Caco-2 (cell line): ENCODE measurements at regions not wholly inside any gene's neighbourhood (a gene's known extent, or its start where the extent isn't known, plus 50 kb on each side); places are given as distances from the start of the nearest gene placed in this dataset.
"Not testable (repeated sequence)": the region's sequence is repeated elsewhere in the genome, so short reads cannot be mapped to it uniquely, and the experiment has no call there.

ENCODE experiments used
- BruUV-seq: library from RNA; stranded (reverse); fragments of 400-500 nt; replicated peaks from 2 replicates; lab custom pipeline; 2021; lab: Mats Ljungman, UMichigan
- CTCF ChIA-PET: fragments of 300-600 bp; sonication (Branson Sonifier 250); formaldehyde crosslinking; loops from one replicate; lab custom pipeline; 2022; ENCODE audit warnings: antibody characterized with exemption; lab: Charles Lee
- POLR2A ChIA-PET: fragments of 300-600 bp; sonication (Branson Sonifier 250); formaldehyde crosslinking; loops from one replicate; lab custom pipeline; 2022; ENCODE audit warnings: antibody characterized with exemption; lab: Charles Lee
- DNase-seq, 2 experiments: peaks; one replicate each; pipeline versions ENCODE4 v3.0.0 to v3.0.0-alpha.2; 2020 to 2022
- H3K27me3 ChIP-seq: replicated peaks from 2 replicates; pipeline ENCODE4 v1.6.0; 2011; ENCODE audit warnings: low read length; ENCODE audit not compliant: control insufficient read depth, insufficient read depth
- H3K36me3 ChIP-seq: 2 replicates; pipeline ENCODE4 v1.5.1; 2011; ENCODE audit warnings: low read length; ENCODE audit not compliant: control insufficient read depth, insufficient read depth
- H3K4me1 ChIP-seq: fragments of 250-450 bp; sonication (Bioruptor Pico); 2 replicates; pipeline ENCODE4 v1.5.1; 2020; ENCODE audit warnings: mild to moderate bottlenecking
- H3K4me3 ChIP-seq: 2 replicates; pipeline ENCODE4 v1.5.1; 2011; ENCODE audit warnings: low read depth, mild to moderate bottlenecking, control low read depth, low read length
- H3K9me3 ChIP-seq: fragments of 250-450 bp; sonication (Bioruptor Pico); 2 replicates; pipeline ENCODE4 v1.5.1; 2020; ENCODE audit warnings: mild to moderate bottlenecking, moderate library complexity
- H3K27ac Mint-ChIP-seq: one replicate; pipeline ENCODE4 v1.8.0; 2022; ENCODE audit warnings: mixed read lengths; ENCODE audit not compliant: unreplicated experiment
- H3K27me3 Mint-ChIP-seq: one replicate; pipeline ENCODE4 v1.8.0; 2022; ENCODE audit warnings: mixed read lengths; ENCODE audit not compliant: insufficient read depth, unreplicated experiment
- H3K36me3 Mint-ChIP-seq: one replicate; pipeline ENCODE4 v1.8.0; 2022; ENCODE audit warnings: mild to moderate bottlenecking, mixed read lengths; ENCODE audit not compliant: insufficient read depth, unreplicated experiment
- H3K4me1 Mint-ChIP-seq: one replicate; pipeline ENCODE4 v1.8.0; 2022; ENCODE audit warnings: low read depth, mixed read lengths; ENCODE audit not compliant: unreplicated experiment
- H3K4me3 Mint-ChIP-seq: one replicate; pipeline ENCODE4 v1.8.0; 2022; ENCODE audit warnings: mild to moderate bottlenecking, moderate library complexity, mixed read lengths; ENCODE audit not compliant: unreplicated experiment
- H3K9me3 Mint-ChIP-seq: one replicate; pipeline ENCODE4 v1.8.0; 2022; ENCODE audit warnings: mixed read lengths; ENCODE audit not compliant: unreplicated experiment
- intact Hi-C: fragments of 100-400 bp; cut with micrococcal nuclease; formaldehyde crosslinking; loops from one replicate; pipeline ENCODE4 v1.10.0; 2022; ENCODE audit not compliant: unreplicated experiment
- TF ChIP-seq, protein P1 (sequence below), 2 experiments: fragments of 200-600 bp in 1 of 2; IDR thresholded peaks; 1 replicate in 1 of 2; 2 replicates in 1 of 2; pipeline versions ENCODE4 v1.5.1 to v1.8.0; 2011 to 2022; ENCODE audit warnings: antibody characterized with exemption in 1 of 2, control low read depth in 1 of 2, inconsistent platforms in 1 of 2, low read depth in 1 of 2, low read length in 1 of 2, mild to moderate bottlenecking in 1 of 2, moderate library complexity in 1 of 2; ENCODE audit not compliant: insufficient read depth in 1 of 2, severe bottlenecking in 1 of 2, unreplicated experiment in 1 of 2

- Mint-ChIP-seq H3K27me3 (no peaks in the 10 kb centered on the region), H3K9me3 (no peaks in the 10 kb centered on the region), H3K27ac (no peak overlapping the region), H3K4me1 (no peaks in the 10 kb centered on the region), H3K4me3 (no peak overlapping the region), H3K36me3 (no peaks in the 10 kb centered on the region)
- Histone ChIP-seq H3K36me3 (no peaks in the 10 kb centered on the region), H3K4me1 (no peaks in the 10 kb centered on the region), H3K27me3 (no peaks in the 10 kb centered on the region), H3K9me3 (no peaks in the 10 kb centered on the region), H3K4me3 (no peak overlapping the region)
- intact Hi-C loops: no loop called here
- TF ChIP-seq, protein P1, sequence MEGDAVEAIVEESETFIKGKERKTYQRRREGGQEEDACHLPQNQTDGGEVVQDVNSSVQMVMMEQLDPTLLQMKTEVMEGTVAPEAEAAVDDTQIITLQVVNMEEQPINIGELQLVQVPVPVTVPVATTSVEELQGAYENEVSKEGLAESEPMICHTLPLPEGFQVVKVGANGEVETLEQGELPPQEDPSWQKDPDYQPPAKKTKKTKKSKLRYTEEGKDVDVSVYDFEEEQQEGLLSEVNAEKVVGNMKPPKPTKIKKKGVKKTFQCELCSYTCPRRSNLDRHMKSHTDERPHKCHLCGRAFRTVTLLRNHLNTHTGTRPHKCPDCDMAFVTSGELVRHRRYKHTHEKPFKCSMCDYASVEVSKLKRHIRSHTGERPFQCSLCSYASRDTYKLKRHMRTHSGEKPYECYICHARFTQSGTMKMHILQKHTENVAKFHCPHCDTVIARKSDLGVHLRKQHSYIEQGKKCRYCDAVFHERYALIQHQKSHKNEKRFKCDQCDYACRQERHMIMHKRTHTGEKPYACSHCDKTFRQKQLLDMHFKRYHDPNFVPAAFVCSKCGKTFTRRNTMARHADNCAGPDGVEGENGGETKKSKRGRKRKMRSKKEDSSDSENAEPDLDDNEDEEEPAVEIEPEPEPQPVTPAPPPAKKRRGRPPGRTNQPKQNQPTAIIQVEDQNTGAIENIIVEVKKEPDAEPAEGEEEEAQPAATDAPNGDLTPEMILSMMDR (IDR thresholded peaks at IDR 0.05; ENCODE audit: insufficient read depth in 1 of 2, low read depth in 1 of 2, low read length in 1 of 2, severe bottlenecking in 1 of 2, unreplicated experiment in 1 of 2): no peak
- CTCF ChIA-PET: no interaction called here
- no TSS peak for BruUV-seq
- DNase-seq: no peak
- POLR2A ChIA-PET: no interaction called here
Measured at GRCh38 chr17:5763595-5764306, 179.4 kb upstream of the NLRP1 start.

GRCh38 chr17:5769593-5770354, 185.5 kb upstream of the NLRP1 start:
- Mint-ChIP-seq H3K4me3 (no peak overlapping the region), H3K27ac (no peak overlapping the region), H3K27me3 (no peaks in the 10 kb centered on the region), H3K4me1 (no peaks in the 10 kb centered on the region), H3K9me3 (no peaks in the 10 kb centered on the region), H3K36me3 (no peaks in the 10 kb centered on the region)
- POLR2A ChIA-PET: no interaction called here
- intact Hi-C loops: no loop called here
- TF ChIP-seq, protein P1 (IDR thresholded peaks at IDR 0.05; ENCODE audit: insufficient read depth in 1 of 2, low read depth in 1 of 2, low read length in 1 of 2, severe bottlenecking in 1 of 2, unreplicated experiment in 1 of 2): no peak
- Histone ChIP-seq H3K36me3 (no peaks in the 10 kb centered on the region), H3K27me3 (no peaks in the 10 kb centered on the region), H3K9me3 (no peaks in the 10 kb centered on the region), H3K4me1 (no peaks in the 10 kb centered on the region), H3K4me3 (no peak overlapping the region)
- no peak for DNase-seq
- CTCF ChIA-PET: no interaction called here
- no TSS peak for BruUV-seq

DNA sequence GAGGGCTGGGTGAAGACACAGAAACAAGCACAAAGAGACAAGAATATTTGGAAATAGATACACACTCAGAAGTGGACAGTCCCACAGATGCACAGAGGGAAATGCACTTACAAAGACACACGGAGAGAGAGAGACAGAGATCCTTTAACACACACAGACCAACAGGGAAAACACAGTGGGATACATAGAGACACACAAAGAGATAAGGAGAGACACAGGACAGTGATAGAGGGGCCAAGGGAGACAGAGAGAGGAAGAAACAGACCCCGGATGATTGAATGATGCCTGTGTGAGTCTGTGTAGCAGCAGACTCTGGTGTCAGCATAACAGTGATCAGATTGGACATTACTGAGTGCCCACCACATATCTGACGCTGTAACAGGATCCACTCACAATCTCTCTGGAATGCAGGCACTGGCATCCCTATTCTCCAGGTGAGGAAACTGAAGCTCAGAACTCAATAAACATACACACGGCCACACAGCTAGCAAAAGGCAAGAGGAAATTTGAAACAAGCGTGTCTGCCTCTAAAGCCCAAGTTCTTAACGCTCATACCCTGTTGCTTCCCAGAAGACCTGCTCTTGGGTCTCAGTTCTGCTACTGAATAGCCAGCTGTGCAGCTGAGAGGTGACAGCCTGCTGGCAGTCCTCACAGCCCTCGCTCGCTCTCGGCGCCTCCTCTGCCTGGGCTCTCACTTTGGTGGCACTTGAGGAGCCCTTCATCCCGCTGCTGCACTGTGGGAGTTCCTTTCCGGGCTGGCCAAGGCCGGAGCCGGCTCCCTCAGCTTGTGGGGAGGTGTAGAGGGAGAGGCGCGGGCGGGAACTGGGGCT, 186.3 kb upstream of the NLRP1 start:
- Mint-ChIP-seq H3K27ac (no peak overlapping the region), H3K27me3 (no peaks in the 10 kb centered on the region)

DNA sequence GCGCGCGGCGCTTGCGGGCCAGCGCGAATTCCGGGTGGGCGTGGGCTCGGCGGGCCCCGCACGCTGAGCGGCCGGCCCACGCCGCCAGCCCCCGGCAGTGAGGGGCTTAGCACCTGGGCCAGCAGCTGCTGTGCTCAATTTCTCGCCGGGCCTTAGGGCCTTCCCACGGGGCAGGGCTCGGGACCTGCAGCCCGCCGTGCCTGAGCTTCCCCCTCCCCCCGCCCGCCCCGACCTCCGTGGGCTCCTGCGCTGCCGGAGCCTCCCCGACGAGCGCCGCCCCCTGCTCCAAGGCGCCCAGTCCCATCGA, 186.9 kb upstream of the NLRP1 start:
- H3K27me3 ChIP-seq, H3K27ac Mint-ChIP-seq, POLR2A ChIA-PET, H3K36me3 ChIP-seq, H3K36me3 Mint-ChIP-seq, H3K27me3 Mint-ChIP-seq, DNase-seq, H3K4me3 Mint-ChIP-seq, BruUV-seq, CTCF ChIA-PET, H3K4me1 Mint-ChIP-seq, H3K9me3 Mint-ChIP-seq, intact Hi-C loops, H3K9me3 ChIP-seq, H3K4me1 ChIP-seq, H3K4me3 ChIP-seq: not testable (repeated sequence)

More for the DNA sequence above, 186.3 kb upstream of the NLRP1 start:
- Mint-ChIP-seq H3K9me3 (no peaks in the 10 kb centered on the region), H3K4me3 (no peak overlapping the region), H3K36me3 (no peaks in the 10 kb centered on the region), H3K4me1 (no peaks in the 10 kb centered on the region)
- intact Hi-C loops: no loop called here
- BruUV-seq: no TSS peak
- DNase-seq: no peak
- Histone ChIP-seq H3K4me3 (no peak overlapping the region), H3K36me3 (no peaks in the 10 kb centered on the region), H3K9me3 (no peaks in the 10 kb centered on the region), H3K4me1 (no peaks in the 10 kb centered on the region), H3K27me3 (no peaks in the 10 kb centered on the region)
- TF ChIP-seq, protein P1 (IDR thresholded peaks at IDR 0.05; ENCODE audit: insufficient read depth in 1 of 2, low read depth in 1 of 2, low read length in 1 of 2, severe bottlenecking in 1 of 2, unreplicated experiment in 1 of 2): no peak
- POLR2A ChIA-PET: no interaction called here
- CTCF ChIA-PET: no interaction called here
